Neural cell (in vitro differentiated cells): ENCODE measurements at regions not wholly inside any gene's neighbourhood (a gene's known extent, or its start where the extent isn't known, plus 50 kb on each side); places are given as distances from the start of the nearest gene placed in this dataset.

Experiments used
- EP300 ChIP-seq: fragments of 450-650 bp; conservative IDR thresholded peaks from 2 replicates; pipeline ENCODE4 v1.6.1; 2014; ENCODE audit warnings: antibody characterized with exemption, mild to moderate bottlenecking, moderate library complexity; ENCODE audit not compliant: poor library complexity, severe bottlenecking
- EZH2 ChIP-seq: fragments of 200-600, 300-800 bp; shearing (Covaris generic), sonication (generic); IDR thresholded peaks from 2 replicates; pipeline ENCODE4 v1.6.1; 2014; ENCODE audit warnings: antibody characterized with exemption, low read length, borderline replicate concordance, mild to moderate bottlenecking; ENCODE audit not compliant: insufficient read depth, poor library complexity, severe bottlenecking
- MXI1 ChIP-seq: fragments of 450-650 bp; conservative IDR thresholded peaks from 2 replicates; pipeline ENCODE4 v1.6.1; 2014; ENCODE audit warnings: antibody characterized with exemption, mild to moderate bottlenecking; ENCODE audit not compliant: poor library complexity, severe bottlenecking
- POLR2AphosphoS5 ChIP-seq: IDR thresholded peaks from 2 replicates; pipeline ENCODE4 v1.6.1; 2012
- RAD21 ChIP-seq: fragments of 450-650 bp; conservative IDR thresholded peaks from 2 replicates; pipeline ENCODE4 v1.6.1; 2014; ENCODE audit warnings: antibody characterized with exemption, mild to moderate bottlenecking, moderate library complexity
- SMC3 ChIP-seq: fragments of 450-650 bp; conservative IDR thresholded peaks from 2 replicates; pipeline ENCODE4 v1.6.1; 2014; ENCODE audit warnings: antibody characterized with exemption, mild to moderate bottlenecking, moderate library complexity; ENCODE audit not compliant: poor library complexity
- TF ChIP-seq, protein P1 (sequence below): fragments of 450-650 bp; IDR thresholded peaks from 2 replicates; pipeline ENCODE4 v1.5.1; 2014; ENCODE audit warnings: antibody characterized with exemption, mild to moderate bottlenecking, moderate library complexity; ENCODE audit not compliant: poor library complexity, severe bottlenecking
- TF ChIP-seq, protein P2 (sequence below): IDR thresholded peaks from 2 replicates; pipeline ENCODE4 v1.6.1; 2012; ENCODE audit warnings: borderline replicate concordance

DNA sequence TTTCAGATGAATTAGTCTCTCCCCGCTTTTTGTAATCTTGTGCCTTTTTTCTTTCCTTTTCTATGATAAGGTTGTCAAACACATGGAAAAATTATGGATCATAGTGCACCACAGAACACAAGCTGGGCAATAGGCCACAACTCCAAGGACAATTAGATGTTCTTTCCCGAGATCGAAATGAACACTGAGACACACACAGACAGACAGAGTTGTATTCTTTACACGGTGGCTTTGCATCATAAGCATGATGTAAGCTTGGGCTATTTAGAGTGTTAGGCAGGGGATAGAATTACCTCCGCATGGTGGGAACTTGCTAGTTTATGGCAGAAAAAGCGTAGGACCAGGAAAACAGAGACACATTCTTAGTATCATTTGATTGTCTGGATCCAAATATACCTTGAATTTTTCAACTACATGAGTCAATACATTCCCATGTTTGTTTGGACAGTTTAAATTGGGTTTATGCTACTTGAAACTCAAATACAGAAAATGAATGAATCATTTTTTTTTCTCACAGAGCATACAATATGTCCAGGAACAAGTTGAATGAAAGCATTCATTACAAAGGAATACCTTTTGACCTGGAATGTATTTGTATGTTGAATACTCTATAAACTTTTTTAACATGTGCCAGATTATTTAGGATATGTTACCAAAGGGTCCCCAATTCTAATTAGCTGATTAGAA is 1611.5 kb upstream of the TMEFF2 start:
- TF ChIP-seq, protein P1, sequence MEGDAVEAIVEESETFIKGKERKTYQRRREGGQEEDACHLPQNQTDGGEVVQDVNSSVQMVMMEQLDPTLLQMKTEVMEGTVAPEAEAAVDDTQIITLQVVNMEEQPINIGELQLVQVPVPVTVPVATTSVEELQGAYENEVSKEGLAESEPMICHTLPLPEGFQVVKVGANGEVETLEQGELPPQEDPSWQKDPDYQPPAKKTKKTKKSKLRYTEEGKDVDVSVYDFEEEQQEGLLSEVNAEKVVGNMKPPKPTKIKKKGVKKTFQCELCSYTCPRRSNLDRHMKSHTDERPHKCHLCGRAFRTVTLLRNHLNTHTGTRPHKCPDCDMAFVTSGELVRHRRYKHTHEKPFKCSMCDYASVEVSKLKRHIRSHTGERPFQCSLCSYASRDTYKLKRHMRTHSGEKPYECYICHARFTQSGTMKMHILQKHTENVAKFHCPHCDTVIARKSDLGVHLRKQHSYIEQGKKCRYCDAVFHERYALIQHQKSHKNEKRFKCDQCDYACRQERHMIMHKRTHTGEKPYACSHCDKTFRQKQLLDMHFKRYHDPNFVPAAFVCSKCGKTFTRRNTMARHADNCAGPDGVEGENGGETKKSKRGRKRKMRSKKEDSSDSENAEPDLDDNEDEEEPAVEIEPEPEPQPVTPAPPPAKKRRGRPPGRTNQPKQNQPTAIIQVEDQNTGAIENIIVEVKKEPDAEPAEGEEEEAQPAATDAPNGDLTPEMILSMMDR = no peak
- TF ChIP-seq POLR2AphosphoS5 (no peak), RAD21 (no peak), EZH2 (no peak), EP300 (no peak), MXI1 (no peak), SMC3 (no peak)
- TF ChIP-seq, protein P2, sequence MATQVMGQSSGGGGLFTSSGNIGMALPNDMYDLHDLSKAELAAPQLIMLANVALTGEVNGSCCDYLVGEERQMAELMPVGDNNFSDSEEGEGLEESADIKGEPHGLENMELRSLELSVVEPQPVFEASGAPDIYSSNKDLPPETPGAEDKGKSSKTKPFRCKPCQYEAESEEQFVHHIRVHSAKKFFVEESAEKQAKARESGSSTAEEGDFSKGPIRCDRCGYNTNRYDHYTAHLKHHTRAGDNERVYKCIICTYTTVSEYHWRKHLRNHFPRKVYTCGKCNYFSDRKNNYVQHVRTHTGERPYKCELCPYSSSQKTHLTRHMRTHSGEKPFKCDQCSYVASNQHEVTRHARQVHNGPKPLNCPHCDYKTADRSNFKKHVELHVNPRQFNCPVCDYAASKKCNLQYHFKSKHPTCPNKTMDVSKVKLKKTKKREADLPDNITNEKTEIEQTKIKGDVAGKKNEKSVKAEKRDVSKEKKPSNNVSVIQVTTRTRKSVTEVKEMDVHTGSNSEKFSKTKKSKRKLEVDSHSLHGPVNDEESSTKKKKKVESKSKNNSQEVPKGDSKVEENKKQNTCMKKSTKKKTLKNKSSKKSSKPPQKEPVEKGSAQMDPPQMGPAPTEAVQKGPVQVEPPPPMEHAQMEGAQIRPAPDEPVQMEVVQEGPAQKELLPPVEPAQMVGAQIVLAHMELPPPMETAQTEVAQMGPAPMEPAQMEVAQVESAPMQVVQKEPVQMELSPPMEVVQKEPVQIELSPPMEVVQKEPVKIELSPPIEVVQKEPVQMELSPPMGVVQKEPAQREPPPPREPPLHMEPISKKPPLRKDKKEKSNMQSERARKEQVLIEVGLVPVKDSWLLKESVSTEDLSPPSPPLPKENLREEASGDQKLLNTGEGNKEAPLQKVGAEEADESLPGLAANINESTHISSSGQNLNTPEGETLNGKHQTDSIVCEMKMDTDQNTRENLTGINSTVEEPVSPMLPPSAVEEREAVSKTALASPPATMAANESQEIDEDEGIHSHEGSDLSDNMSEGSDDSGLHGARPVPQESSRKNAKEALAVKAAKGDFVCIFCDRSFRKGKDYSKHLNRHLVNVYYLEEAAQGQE = no peak
